Activated CD8-positive, alpha-beta memory T cell treated with anti-CD3 and anti-CD28 coated beads, Interleukin-2, amount 50 U/mL, for 4 hours (primary cell): ENCODE measurements at regions not wholly inside any gene's neighbourhood (a gene's known extent, or its start where the extent isn't known, plus 50 kb on each side); places are given as distances from the start of the nearest gene placed in this dataset.

ENCODE experiments used
- DNase-seq: peaks from one replicate; pipeline ENCODE4 v3.0.0-alpha.2; 2020

DNA sequence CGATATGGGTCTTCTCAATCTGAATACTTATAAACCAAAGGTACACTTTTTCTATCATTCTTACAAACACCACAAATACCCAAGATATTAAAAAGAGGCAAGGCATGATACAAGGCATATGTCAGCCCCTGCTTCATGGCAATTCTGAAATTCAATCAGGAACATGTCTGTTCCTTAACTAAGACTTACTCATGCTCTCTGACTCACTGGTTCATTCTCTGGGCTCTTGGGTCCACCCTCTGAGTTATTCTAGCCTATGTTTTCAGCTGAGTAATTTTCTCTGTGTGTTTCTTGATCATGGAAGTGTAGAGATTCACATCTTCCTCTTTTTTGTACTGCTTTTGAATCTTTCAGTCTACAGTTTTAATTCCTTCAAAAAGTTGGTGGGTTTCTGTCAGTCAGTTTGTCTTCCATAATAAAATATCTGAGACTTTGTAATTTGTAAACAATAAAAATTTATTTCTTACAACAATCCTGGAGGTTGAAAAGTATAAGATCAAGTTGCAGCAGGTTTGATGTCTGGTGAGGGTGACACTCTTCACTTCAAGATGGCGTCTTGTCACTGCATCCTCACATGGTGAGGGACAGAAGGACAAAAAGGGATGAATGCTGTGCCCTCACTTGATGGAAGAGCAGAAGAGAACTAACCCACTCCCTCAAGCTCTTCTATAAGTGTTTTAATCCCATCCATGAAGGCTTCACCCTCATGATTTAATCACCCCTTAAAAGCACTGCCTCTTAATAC, 211.7 kb downstream of the FAM76B start:
- no peak for DNase-seq

DNA sequence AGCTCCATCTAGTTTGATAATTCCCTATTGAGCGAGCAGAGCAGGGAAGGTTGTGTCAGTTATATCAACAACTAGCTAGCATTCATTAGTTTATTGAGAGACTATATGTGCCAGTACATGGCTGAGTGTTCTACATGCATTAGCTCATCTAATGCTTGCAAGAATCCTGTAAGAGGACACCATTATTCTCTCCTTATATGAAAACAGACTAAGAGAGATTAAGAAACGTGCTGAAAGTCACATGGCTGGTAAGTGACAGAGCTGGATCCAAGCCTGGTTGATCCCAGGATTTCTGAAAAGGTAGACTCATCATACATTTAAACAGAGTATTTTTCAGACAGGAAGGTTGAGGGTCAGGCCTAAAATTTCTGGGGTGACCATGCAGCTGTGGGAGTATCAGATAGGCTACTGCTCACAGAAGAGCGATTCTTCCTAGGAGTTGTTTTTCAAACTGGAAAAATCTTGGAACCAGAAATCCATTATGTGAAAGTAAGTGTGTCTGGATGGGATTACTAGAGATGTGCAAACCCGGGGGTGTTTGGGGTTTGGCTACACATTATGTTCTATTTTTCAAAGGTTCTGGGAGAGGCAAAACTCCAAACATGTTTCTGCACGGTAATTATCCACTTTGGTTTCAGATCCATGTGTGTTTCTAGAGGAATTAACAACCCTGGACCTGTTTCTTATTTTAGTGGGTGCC, 213.3 kb downstream of the FAM76B start:
- DNase-seq, result no peak

DNA sequence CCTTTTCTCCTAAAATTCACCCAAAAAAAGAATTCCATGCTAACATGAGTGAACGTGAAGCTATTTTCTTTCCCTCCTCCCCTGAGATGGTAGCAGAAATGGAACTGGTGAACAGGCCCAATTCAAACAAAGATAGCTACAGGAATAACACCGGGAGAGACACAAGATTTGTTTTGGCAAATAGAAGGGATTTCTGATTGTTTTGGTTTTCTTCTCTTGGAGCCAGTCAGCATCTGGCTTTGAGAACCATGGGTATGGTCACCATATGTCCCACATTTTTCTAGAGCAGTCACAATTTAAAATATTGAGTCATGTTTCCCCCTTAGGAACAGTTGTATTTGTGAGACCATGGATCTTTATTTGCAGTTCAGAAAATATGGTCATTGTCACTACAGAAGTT, 214.1 kb downstream of the FAM76B start:
- no peak for DNase-seq

DNA sequence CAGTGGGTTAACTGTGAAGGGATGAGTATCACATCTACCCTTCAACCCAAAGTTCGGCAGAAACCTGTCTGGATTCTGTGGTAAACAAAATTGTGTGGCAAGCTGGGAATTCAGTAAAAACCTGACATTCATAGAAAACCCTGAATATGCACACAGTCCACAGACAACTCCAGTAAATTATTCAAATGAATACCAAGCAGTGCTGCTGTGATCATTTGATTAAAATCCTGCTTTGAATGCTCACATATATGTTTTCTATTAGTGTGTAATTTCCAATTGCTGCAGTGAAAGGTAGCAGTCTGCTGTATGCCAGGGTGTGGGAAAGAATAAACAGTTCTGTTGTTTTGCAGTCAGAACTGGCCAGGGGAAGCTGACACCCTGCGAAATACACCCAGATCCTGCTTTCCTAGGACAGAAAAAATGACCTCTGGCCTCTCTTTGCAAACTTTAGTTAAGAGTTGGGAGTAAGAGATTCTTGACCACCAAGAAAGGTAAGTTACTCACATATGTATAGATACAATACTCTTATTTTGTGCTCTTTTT, 217.8 kb downstream of the FAM76B start:
- DNase-seq, result no peak

DNA sequence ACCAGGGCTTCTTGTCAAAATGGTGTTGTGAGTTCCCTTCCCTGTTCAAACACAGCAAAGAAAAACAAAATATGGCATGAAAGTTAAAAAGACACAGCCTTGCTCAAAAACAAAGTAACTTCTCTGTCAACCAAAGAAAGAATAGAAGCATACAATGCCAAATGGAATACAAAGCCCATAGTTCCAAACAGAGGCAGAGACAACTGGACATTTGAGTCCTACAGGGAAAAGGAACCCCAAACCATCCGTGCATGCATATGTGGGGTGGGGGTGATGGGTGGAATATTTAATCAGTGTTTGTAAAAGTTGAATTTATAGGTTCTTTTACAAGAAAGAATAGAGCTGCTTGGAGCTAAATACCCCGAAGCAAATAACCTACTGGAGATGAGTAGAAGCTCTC, 218.7 kb downstream of the FAM76B start:
- no peak for DNase-seq

DNA sequence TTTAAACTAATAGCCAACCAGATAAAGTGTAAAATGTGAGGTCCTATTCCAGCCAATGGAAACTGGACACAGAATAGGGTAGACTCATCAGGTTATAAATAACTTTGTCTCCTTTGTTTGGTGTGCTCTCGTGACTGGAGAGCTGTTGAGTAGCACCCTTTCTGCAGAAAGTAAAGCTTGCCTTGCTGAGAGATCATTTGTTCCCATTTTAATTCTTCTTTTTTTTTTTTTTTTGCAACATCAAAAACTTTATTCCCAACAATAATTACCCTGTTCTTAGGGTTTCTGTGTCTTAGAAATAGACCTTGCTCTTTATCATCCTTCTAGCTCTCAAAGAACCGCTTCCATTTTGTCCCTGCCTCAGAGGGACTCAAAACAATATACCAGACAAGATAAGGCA, 220.4 kb downstream of the FAM76B start:
- DNase-seq, result no peak

DNA sequence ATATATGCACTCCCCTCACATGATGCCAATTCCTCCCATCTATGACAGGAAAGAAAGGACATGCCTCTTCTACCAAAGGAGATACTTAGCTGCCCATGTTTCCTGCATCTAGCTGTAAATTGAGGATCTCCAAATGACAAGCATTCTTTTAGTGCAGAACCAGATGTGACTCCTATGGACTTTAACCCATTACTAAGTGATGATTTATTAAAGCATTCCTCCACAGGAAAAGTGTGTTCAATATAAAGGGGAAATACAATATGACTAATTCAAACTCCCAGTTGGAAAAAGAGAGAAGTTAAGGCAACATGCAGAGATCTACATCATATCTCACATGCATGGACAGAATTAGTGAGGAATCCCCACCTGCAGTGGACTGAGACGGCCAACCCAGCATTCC, 221.3 kb downstream of the FAM76B start:
- no peak for DNase-seq

DNA sequence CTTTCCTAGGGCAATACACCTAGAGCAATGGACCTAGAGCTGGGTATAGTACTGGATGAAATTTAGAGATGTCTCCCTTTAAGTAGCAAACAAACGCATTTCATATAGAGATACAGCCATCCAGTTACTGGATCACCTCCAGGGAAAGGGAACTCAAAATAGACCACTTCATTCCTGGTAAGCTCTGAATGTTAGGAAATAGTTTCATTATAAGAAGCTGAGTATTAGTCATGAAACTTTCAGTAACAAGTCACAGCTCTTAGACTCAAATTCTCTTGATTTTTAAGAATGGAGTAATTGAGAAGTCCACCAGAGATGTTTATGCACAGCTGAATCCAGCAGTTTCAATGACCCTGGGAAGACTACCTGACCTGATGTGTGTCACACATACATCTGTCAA, 221.9 kb downstream of the FAM76B start:
- no peak for DNase-seq

DNA sequence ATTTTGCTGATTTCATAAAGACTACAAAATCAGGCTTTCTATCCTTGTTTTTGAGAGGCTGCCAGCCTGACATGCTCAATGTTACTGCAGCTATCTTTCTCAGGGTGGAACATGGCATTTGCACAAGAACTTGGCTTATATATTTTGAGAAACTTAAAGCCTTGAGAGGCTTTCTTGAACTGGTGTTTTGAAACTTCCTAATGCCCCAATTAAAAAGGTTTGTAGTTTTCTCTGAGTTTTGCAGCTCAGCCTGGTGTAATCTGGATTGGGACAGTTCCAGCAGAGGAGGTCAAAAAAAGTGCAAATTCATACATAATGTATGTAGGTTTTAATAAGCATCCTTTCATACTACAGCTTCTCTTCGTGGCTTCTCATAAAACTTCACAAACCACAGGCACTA, 223.4 kb downstream of the FAM76B start:
- no peak for DNase-seq

DNA sequence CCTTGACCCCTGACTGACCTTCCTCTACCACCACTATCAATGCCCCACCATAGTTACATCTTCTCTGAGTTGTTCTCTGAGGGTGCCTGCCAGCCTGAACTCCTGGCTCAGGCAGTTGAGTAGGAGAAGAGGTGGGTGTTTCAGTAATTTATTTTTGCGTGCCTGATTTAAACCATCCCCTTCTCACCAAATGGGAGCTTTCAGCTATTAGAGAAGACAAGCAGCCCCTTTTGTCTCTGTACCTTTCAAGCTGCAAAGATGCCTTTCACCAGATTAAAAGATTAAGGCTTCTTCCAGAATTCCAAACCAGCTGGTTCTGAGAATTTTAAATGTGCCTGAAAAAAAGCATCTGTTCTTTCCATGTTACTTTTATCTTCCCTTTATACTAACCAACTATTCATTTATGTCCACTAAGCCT, 223.8 kb downstream of the FAM76B start:
- no peak for DNase-seq

DNA sequence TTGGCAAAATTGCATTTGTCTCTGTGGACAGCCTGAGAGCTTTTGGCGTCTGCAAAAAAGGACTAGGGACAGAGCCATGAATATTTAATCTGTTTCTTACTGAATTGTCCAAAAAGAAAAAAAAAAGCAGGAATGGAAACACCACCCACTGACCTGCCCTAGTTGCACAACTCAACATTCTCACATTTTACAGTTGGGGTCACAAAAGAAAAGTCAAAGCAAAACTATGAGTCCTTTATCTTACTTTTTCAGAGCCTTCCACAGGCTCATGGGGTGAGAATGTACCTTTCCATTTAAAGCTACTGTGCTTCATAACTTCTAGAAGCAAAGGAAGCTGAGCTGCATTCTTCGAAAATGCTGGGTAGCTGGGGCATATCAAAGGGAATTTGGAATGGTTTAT, 225.7 kb downstream of the FAM76B start:
- no peak for DNase-seq

DNA sequence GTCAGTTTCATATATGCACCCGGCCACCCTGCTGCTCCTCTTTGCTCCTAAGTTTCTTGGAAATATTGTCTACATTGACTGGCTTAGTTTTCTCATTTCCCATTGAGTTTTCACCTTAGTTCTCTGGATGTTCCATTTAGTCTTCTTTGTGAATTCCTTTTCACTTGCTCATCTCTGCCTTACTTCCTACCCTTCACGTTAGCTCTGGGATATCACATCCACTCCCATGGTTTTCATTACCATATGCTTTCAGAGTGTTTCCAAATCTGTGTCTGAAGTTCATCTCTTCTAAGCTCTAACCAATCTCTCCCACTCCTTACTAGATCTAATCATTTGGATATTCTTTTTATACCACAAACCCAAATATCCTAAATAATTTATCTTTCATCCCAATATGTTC, 226.4 kb downstream of the FAM76B start:
- DNase-seq, result no peak

DNA sequence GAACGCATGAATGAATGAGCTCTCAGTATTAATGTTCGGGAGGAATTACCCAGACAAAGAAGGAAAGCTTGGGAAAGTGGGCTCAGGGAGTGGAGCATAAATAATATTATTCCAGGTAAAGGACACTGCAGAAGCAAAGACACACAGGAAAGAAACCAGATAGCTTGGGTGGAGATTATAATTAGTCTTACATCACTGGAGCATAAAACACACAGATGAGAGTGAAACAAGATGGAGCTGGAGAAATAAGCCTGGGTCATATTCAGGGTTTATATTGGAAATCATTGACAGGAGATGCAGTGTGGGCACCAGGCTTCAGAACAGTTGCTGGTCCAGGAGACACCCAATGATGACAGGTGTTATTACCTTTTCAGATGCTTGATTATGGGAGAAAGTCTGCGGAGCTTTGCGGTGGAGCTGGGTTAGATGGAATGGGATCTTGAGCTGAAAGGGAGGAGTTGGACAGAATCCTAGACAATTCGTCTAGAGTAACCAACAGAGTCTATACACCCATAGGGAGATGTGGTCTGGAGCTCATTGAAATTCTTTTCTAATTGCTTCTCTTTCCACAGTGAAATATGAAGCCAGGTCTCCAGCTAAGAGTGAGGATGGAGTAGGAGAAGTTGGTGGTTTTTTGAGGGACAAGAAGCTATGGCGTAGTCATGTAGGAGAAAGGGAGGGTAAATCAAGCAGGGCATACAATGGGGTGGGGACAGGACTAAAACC, 227.2 kb downstream of the FAM76B start:
- no peak for DNase-seq

DNA sequence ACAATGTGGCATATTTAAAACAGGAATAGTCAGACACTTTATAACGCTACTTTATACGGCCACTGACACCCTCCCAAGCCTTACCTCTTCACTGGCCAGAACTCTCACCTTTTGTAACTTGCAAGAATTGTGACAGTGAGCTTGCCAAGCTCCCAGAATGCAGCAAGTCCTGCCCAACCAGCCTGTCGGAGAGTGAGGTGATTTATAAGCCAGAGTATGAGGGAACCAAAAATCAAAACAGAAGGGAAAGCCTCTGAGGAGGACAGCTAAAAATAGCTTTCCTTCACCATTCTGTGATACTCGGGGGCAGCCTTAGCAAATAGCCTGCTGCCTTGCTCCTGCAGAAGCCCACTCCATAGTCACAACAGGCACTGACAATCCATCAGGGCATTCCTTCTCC, 229.7 kb downstream of the FAM76B start:
- DNase-seq, result no peak

DNA sequence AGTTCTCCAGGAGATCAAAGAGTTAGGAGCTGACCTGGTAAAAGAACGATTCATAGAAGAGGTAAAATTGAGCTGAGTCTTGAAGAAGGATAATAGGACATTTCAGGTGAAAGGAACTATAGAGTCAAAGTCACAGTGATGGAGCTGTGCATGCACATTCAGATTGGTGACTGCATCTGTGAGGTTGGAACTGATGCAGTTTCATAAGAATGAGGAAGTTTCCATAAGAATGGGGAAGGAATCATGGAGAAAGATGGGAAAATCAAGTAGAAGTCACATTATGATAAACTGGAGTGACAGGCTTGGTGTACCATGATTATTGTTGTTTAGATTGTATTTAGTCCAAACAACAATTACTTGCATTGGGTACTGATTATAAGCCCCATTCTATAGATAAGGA, 232.2 kb downstream of the FAM76B start:
- DNase-seq, result no peak

DNA sequence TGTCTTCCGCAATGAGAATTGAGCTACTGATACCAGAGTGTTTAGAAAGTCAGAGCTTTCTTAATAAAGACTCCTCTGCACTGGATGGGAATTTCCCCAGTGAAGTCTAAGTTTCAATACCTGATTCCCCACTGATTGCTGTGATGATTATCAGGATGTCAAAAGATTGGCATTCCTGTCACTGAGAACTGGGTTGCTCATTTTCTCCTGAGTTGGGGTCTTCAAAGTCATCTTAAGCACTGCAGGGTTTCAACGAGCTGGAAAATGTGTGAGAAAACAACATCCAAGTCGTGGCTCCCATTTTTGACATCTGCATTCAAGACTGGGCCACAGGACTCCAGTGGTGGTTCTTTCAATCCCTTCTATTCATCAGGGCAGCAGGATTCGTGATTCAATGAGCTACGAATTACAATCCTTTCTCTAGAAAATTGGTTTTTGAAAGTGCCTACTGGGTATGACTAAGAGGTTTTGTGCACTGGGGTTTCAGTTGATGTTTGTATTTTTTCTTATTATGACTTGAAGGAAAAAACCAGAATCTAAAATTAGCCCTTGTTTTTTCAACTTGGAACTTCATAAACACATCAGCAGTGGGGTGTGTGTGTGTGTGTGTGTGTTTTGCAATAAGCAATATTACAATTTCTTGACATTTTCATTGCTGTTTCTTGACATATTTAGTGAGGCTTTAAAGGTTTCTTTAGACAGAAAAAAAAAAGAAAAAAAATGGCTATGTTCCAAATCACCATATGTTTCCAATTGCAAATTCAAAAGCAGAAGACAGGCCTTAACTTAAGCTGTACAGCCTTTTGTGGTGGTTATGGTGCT, 233.0 kb downstream of the FAM76B start:
- DNase-seq, result no peak

DNA sequence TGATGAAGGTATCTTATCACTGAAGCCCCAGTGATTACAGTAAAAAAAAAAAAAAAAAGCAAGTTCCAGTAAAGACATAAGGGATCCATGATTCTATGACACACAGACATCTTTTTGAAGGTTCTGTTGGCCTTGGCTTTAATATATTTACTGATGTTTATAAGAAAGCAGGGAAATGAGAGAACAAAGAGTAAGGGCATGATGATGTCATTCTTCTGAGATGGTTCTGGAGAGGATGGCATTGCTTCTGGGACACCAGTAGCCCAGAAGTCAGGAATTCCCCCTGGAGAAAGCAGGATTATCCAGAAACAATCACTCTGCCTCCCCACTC, 233.6 kb downstream of the FAM76B start:
- DNase-seq, result no peak

DNA sequence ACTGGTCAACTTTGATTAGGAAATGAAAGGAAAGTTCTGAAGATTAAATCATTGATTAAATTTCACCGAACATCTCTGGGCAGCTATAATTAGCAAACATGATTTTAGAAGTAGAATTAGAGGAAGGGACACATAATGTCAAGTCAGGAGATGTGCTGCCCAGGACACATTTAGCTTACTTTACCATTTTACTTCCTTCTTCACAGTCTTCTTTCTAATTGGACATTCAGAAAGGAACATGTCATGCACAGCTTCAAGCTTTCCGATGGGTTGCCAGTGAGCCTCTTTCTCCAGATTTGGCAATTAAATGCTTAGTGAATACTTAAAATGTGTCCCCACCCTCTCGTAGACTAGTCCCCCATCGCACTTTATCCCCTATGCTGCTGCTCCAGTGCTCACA, 234.7 kb downstream of the FAM76B start:
- no peak for DNase-seq

DNA sequence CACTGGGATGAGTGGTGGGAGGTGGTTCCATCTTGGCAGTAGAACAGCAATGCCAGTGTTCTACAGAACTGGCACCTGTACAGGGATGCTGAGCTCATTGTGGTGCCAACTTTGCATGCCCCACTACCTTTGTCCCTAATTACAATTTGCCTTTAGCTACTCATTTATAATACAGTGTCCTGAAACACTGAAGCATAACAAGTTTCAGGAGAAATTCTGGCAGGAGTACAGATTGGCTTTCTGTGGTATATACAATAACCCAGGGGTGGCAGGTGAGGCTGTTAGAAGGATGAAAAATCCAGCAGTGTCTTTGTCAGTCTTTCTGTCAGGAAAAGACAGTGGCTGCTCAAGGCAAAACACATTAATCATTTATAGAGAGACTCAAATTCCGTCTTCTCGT, 240.3 kb downstream of the FAM76B start:
- no peak for DNase-seq

DNA sequence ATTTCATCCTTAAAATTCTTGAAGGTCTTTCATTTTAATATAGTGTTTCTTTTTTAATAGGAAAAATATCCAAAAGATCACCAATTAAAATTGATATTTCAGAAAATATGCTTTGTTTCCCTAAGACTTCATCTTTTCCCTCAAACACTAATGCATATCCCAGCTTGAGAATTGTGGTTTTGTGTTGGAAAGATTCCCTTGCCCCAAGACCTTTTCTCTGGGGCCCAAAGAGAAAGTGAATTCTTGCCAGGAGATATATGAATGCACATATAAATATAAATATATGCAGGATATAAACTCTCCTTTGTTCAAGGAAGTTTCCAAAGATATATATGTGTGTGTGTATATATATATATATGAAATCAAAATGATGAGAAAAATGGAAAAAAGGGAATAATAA, 241.2 kb downstream of the FAM76B start:
- no peak for DNase-seq

DNA sequence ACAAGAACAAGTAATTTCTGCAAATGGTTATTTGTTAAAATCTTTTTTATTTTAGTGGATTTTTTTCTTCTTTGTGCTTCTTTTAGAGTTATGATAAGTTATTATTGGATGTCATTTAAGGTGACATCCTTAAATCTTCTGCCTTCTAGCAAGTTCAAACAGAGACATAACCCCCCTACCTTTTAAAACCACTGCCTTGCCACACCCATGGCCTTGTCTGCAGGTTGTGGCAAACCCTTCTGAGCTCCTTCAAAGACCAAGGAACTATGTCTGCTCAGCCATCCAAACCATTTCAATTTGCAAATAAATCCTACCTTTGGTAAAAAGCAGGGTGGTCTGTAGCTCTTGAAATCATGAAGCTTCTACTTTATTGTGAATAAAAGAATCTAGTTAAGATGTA, 241.6 kb downstream of the FAM76B start:
- no peak for DNase-seq

DNA sequence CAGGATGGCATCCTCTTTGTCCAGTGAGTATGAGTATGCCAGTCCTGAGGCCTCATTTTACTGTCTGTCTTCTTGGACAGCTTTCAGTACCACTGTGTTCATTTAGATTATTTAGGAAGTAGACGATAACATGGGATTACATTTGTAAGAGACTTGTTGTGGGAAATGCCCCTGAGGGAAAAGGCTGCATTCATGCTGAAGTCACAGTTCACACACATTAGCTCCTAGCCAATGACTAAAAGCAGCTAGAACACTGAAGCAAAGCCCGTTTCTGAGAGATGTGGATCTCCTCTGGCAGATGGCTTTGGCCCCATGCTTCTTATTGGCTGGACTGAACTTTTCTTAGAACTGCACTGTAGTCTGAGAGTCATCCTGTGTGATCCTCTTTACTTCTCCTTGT, 242.4 kb downstream of the FAM76B start:
- DNase-seq, result no peak
